HG03108 (cell line): ENCODE measurements at regions not wholly inside any gene's neighbourhood (a gene's known extent, or its start where the extent isn't known, plus 50 kb on each side); places are given as distances from the start of the nearest gene placed in this dataset.
"Not testable (repeated sequence)": the region's sequence is repeated elsewhere in the genome, so short reads cannot be mapped to it uniquely, and the experiment has no call there.

ENCODE experiments used
- ATAC-seq: cut with Tn5 transposase; IDR thresholded peaks from one replicate; pipeline ENCODE4 v1.9.1; 2021; ENCODE audit warnings: moderate library complexity; ENCODE audit not compliant: unreplicated experiment

GRCh38 chr4:82248903-82249632, 124.7 kb downstream of the HNRNPD start:
- ATAC-seq: no peak

GRCh38 chr4:82247629-82248028, 126.2 kb downstream of the HNRNPD start:
- no peak for ATAC-seq

- no peak for ATAC-seq
These were observed 126.6 kb downstream of the HNRNPD start for GRCh38 chr4:82247171-82247570.

- no peak for ATAC-seq
These were observed 132.3 kb downstream of the HNRNPD start for GRCh38 chr4:82241534-82241933.

- ATAC-seq: no peak
These were observed 133.4 kb downstream of the HNRNPD start for GRCh38 chr4:82240410-82240809.

GRCh38 chr4:82237142-82237541, 136.6 kb downstream of the HNRNPD start:
- ATAC-seq: not testable (repeated sequence)

- no peak for ATAC-seq
These were observed 138.4 kb downstream of the HNRNPD start for GRCh38 chr4:82235346-82235745.

- no peak for ATAC-seq
These were observed 140.9 kb downstream of the HNRNPD start for GRCh38 chr4:82232891-82233290.

GRCh38 chr4:82231806-82232205, 142.0 kb downstream of the HNRNPD start:
- ATAC-seq: no peak

GRCh38 chr4:82230306-82230705, 143.5 kb downstream of the HNRNPD start:
- no peak for ATAC-seq

GRCh38 chr4:82225030-82225429, 148.8 kb downstream of the HNRNPD start:
- ATAC-seq: no peak

GRCh38 chr4:82223715-82224114, 150.1 kb downstream of the HNRNPD start:
- ATAC-seq: no peak

GRCh38 chr4:82219346-82219745, 154.4 kb downstream of the HNRNPD start:
- ATAC-seq: no peak

GRCh38 chr4:82217986-82218715, 155.6 kb downstream of the HNRNPD start:
- ATAC-seq: no peak

- no peak for ATAC-seq
These were observed 157.6 kb downstream of the HNRNPD start for GRCh38 chr4:82216219-82216618.

GRCh38 chr4:82215800-82216199, 158.0 kb downstream of the HNRNPD start:
- no peak for ATAC-seq

- no peak for ATAC-seq
These were observed 158.8 kb downstream of the HNRNPD start for GRCh38 chr4:82215039-82215438.

GRCh38 chr4:82213485-82214417, 160.0 kb downstream of the HNRNPD start:
- ATAC-seq: no peak

GRCh38 chr4:82201805-82202641, 171.8 kb downstream of the HNRNPD start:
- ATAC-seq: no peak

- no peak for ATAC-seq
These were observed 172.5 kb downstream of the HNRNPD start for GRCh38 chr4:82201303-82201702.
